Activated B cell treated with CpG ODN at 0.5 μM for 24 hours (primary cell): ENCODE measurements at regions not wholly inside any gene's neighbourhood (a gene's known extent, or its start where the extent isn't known, plus 50 kb on each side); places are given as distances from the start of the nearest gene placed in this dataset.

Experiments used
- ATAC-seq: fragments of 200-7000 bp; cut with Tn5 transposase; one replicate; pipeline ENCODE4 v1.10.0; 2021; ENCODE audit warnings: low read depth, mild to moderate bottlenecking, moderate library complexity
- CTCF ChIA-PET: fragments of 350-600 bp; sonication (Branson Sonifier 250); formaldehyde crosslinking; loops from one replicate; lab custom pipeline; 2021; ENCODE audit warnings: antibody characterized with exemption; lab: Charles Lee
- POLR2A ChIA-PET: fragments of 350-600 bp; sonication (Branson Sonifier 250); formaldehyde crosslinking; loops from one replicate; lab custom pipeline; 2021; ENCODE audit warnings: antibody characterized with exemption; lab: Charles Lee
- DNase-seq: peaks from one replicate; pipeline ENCODE4 v3.0.0; 2022
- H3K27ac Mint-ChIP-seq: one replicate; pipeline ENCODE4 v1.8.0; 2020; ENCODE audit warnings: mixed read lengths
- H3K27me3 Mint-ChIP-seq: one replicate; pipeline ENCODE4 v1.8.0; 2021; ENCODE audit warnings: mixed read lengths
- H3K36me3 Mint-ChIP-seq: one replicate; pipeline ENCODE4 v1.8.0; 2021; ENCODE audit warnings: low read depth, mixed read lengths
- H3K4me1 Mint-ChIP-seq: one replicate; pipeline ENCODE4 v1.8.0; 2021; ENCODE audit warnings: mixed read lengths
- H3K4me3 Mint-ChIP-seq: one replicate; pipeline ENCODE4 v1.8.0; 2020; ENCODE audit warnings: mild to moderate bottlenecking, mixed read lengths
- H3K9me3 Mint-ChIP-seq: one replicate; pipeline ENCODE4 v1.8.0; 2020; ENCODE audit warnings: mixed read lengths
- intact Hi-C: fragments of 100-400 bp; cut with micrococcal nuclease; formaldehyde crosslinking; loops from one replicate; pipeline ENCODE4 v1.15.1; 2024
- TF ChIP-seq, protein P1 (sequence below): fragments of 200-600 bp; IDR thresholded peaks from one replicate; pipeline ENCODE4 v1.8.0; 2022; ENCODE audit warnings: antibody characterized with exemption, mild to moderate bottlenecking

DNA sequence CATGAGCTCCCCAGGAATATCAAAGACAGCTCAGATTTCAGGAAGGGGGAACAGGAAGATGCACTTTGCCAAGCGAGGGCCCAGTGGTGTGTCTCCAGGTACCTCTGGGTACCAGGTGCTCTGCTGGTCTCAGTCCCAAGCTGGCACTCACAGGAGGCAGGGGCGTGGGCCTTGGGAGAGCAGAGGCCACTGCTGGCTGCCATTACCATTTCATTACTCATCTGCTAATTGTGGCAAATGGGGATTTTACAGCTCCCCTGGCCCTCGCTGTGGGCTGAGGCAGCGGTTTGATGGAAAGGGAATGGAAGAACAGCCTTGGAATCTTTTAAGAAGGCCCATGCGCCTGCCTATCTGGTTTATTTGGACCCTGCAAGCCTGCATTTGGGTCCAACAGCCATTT, 192.0 kb upstream of the NAV2 start:
- ChIA-PET CTCF (no interaction called here), POLR2A (no interaction called here)
- H3K36me3 Mint-ChIP-seq = no peaks in the 10 kb centered on the region
- intact Hi-C loops = no loop called here
- H3K4me3 Mint-ChIP-seq = no peak overlapping the region
- no peak for DNase-seq
- ATAC-seq = no peak
- H3K27ac Mint-ChIP-seq = no peak overlapping the region
- H3K27me3 Mint-ChIP-seq = no peaks in the 10 kb centered on the region
- no peaks in the 10 kb centered on the region for H3K4me1 Mint-ChIP-seq
- no peaks in the 10 kb centered on the region for H3K9me3 Mint-ChIP-seq
- TF ChIP-seq, protein P1, sequence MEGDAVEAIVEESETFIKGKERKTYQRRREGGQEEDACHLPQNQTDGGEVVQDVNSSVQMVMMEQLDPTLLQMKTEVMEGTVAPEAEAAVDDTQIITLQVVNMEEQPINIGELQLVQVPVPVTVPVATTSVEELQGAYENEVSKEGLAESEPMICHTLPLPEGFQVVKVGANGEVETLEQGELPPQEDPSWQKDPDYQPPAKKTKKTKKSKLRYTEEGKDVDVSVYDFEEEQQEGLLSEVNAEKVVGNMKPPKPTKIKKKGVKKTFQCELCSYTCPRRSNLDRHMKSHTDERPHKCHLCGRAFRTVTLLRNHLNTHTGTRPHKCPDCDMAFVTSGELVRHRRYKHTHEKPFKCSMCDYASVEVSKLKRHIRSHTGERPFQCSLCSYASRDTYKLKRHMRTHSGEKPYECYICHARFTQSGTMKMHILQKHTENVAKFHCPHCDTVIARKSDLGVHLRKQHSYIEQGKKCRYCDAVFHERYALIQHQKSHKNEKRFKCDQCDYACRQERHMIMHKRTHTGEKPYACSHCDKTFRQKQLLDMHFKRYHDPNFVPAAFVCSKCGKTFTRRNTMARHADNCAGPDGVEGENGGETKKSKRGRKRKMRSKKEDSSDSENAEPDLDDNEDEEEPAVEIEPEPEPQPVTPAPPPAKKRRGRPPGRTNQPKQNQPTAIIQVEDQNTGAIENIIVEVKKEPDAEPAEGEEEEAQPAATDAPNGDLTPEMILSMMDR = no peak

DNA sequence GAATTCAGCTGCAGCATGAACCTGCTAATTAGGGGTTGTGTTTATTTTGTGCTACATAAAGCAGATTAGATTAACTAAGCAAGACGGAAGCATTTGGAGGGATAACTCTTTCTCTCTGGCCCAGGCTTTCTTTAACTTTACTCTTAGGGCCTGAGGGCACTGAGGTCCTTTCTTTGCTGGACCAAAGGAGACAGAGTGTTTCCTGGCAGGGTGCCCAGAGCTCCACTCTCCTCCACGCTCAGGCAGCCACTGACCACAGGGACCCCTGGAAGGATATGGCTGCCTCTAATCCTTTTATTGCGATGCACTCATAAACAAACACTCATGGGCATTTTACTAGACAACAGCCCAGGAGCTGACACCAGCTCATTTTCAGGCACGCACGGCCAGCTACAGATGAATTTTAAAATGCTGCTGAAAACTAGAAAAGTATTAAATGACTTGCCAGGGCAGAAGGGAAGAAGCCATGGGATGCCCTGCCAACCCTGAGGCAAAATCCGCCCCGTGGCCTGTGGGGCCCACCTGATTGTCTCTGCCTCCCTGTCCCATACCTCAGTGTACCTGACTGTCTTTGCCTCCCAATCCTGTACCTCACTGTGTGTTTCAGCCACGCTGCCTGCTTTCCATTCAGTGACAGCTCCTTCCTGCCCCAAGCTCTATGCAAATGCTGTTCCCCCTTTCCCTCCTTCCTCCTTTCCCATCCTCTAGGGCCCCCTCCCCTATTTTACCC, 192.6 kb upstream of the NAV2 start:
- H3K4me1 Mint-ChIP-seq = no peaks in the 10 kb centered on the region
- no peaks in the 10 kb centered on the region for H3K9me3 Mint-ChIP-seq
- CTCF ChIA-PET = no interaction called here
- no peaks in the 10 kb centered on the region for H3K27me3 Mint-ChIP-seq
- H3K36me3 Mint-ChIP-seq = no peaks in the 10 kb centered on the region
- DNase-seq (no peak), ATAC-seq (no peak)
- no peak overlapping the region for H3K4me3 Mint-ChIP-seq
- H3K27ac Mint-ChIP-seq = no peak overlapping the region
- intact Hi-C loops = no loop called here
- POLR2A ChIA-PET = no interaction called here
- TF ChIP-seq, protein P1 = no peak

DNA sequence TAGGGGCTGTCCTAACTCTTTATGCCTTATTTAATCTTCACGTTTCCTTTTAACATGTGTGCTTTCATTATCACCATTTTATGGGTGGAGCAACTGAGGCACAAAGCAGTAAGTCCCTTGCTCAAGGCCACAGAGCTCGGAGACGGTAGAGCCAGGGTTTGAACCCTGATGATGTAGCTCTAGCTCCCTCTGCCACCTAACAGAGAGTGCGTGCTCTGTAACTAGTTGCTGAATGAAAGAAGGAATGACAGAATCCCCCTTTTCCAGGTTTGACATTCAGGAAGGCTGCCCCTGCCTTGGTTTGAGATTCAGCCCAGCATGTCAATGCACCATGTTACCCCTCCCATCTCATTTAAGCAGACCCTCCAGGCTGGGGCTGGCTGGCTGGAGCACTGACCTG, 193.3 kb upstream of the NAV2 start:
- no peaks in the 10 kb centered on the region for H3K36me3 Mint-ChIP-seq
- intact Hi-C loops = no loop called here
- ATAC-seq = no peak
- H3K4me3 Mint-ChIP-seq = no peak overlapping the region
- no peak for DNase-seq
- TF ChIP-seq, protein P1 = no peak
- no peaks in the 10 kb centered on the region for H3K4me1 Mint-ChIP-seq
- CTCF ChIA-PET = no interaction called here
- H3K27me3 Mint-ChIP-seq = peaks cover 5% of the 10 kb centered on the region
- POLR2A ChIA-PET = no interaction called here
- no peak overlapping the region for H3K27ac Mint-ChIP-seq
- H3K9me3 Mint-ChIP-seq = no peaks in the 10 kb centered on the region

DNA sequence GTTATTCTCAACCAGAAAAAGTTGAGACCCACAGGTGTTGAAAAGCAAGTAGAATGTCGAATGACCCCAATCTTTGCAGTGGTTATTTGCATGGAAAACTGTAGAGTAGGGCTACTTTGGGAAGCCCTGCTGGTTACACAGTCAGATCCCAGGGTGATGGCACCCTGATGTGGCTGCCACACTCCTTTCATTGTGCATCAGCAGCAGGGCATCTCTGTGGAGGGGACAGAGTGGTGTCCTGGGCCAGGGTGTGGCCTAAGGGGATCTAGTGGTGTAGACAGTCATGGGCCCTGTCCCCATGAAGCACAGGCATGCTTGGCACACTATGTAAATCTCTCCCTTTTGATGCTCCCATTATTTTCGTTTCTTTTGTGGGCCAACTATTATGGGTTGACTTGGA, 199.4 kb upstream of the NAV2 start:
- H3K9me3 Mint-ChIP-seq = no peaks in the 10 kb centered on the region
- intact Hi-C loops = no loop called here
- ChIA-PET CTCF (no interaction called here), POLR2A (no interaction called here)
- DNase-seq (no peak), ATAC-seq (no peak)
- H3K27me3 Mint-ChIP-seq = peaks cover 17% of the 10 kb centered on the region
- H3K36me3 Mint-ChIP-seq = no peaks in the 10 kb centered on the region
- no peak overlapping the region for H3K4me3 Mint-ChIP-seq
- TF ChIP-seq, protein P1 = no peak
- no peaks in the 10 kb centered on the region for H3K4me1 Mint-ChIP-seq
- H3K27ac Mint-ChIP-seq = no peak overlapping the region

DNA sequence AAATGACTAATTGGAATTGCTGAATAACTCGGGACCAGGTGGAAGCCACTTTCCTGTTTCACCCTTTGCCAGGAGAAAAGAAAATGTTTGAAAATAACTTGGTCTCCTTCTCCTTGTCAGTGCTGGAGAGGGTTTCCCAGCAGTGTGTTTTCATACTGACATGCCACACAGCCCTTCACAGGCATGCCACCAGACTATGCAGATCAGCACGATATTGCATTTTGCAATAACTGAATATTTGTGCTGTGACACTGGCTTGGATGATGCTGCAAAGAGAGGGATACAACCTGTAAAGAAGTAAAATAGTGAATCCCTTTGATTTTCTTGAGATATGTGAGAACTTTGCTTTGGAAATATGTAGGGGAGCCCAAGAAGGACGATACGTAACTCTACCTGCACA, 200.0 kb upstream of the NAV2 start:
- no peaks in the 10 kb centered on the region for H3K9me3 Mint-ChIP-seq
- CTCF ChIA-PET = no interaction called here

More for the DNA sequence above, 200.0 kb upstream of the NAV2 start:
- TF ChIP-seq, protein P1 = no peak
- intact Hi-C loops = no loop called here
- no peak for ATAC-seq
- H3K4me1 Mint-ChIP-seq = no peaks in the 10 kb centered on the region
- DNase-seq = no peak
- no peak overlapping the region for H3K27ac Mint-ChIP-seq
- H3K4me3 Mint-ChIP-seq = no peak overlapping the region
- H3K27me3 Mint-ChIP-seq = peaks cover 17% of the 10 kb centered on the region
- no peaks in the 10 kb centered on the region for H3K36me3 Mint-ChIP-seq
- POLR2A ChIA-PET = no interaction called here
